GM12878 (cell line): ENCODE measurements at regions not wholly inside any gene's neighbourhood (a gene's known extent, or its start where the extent isn't known, plus 50 kb on each side); places are given as distances from the start of the nearest gene placed in this dataset.

Source experiments
- ATAC-seq: fragments of 200-7000 bp; cut with Tn5 transposase; 3 replicates; pipeline ENCODE4 v1.9.1; 2020; ENCODE audit warnings: mild to moderate bottlenecking, moderate library complexity
- BruUV-seq: library from RNA; stranded (reverse); fragments of 400-500 nt; replicated peaks from 2 replicates; lab custom pipeline; 2021; lab: Mats Ljungman, UMichigan
- CTCF ChIA-PET: fragments of 300-600 bp; sonication (Branson Sonifier 250); formaldehyde crosslinking; extraction: SDS; loops from one replicate; lab custom pipeline; 2021; ENCODE audit warnings: inconsistent platforms; lab: Yijun Ruan, JAX
- POLR2A ChIA-PET: fragments of 350-600 bp; formaldehyde crosslinking; extraction: SDS; loops from one replicate; lab custom pipeline; 2021; ENCODE audit warnings: inconsistent platforms; lab: Charles Lee
- RAD21 ChIA-PET: fragments of 300-600 bp; sonication (Branson Sonifier 250); formaldehyde crosslinking; loops from one replicate; lab custom pipeline; 2023; ENCODE audit warnings: antibody characterized with exemption; ENCODE audit not compliant: unreplicated experiment; lab: Charles Lee
- SMC1A ChIA-PET: fragments of 300-600 bp; sonication (Branson Sonifier 250); formaldehyde crosslinking; loops from one replicate; lab custom pipeline; 2023; ENCODE audit not compliant: unreplicated experiment, uncharacterized antibody; lab: Charles Lee
- DNase-seq: peaks from one replicate; pipeline ENCODE4 v3.0.0-alpha.2; 2011; ENCODE audit warnings: low read depth, low spot score
- FAIRE-seq: peaks from 3 replicates; lab custom pipeline; 2011; peaks lifted over from hg19 to GRCh38; lab: Jason Lieb, UNC
- H2AFZ ChIP-seq: 2 replicates; pipeline ENCODE4 v1.6.0; 2011; ENCODE audit warnings: low read depth, low read length, control low read depth; ENCODE audit not compliant: control insufficient read depth
- H3K27ac ChIP-seq: 2 replicates; pipeline ENCODE4 v1.5.1; 2011; ENCODE audit warnings: control low read depth; ENCODE audit not compliant: control insufficient read depth, insufficient read depth
- H3K27me3 ChIP-seq, 2 experiments: replicated peaks in 1 of 2; 2 replicates each; pipeline versions ENCODE4 v1.6.0 to v1.6.1; 2011; ENCODE audit warnings: low read length in 1 of 2; ENCODE audit not compliant: control insufficient read depth in 2 of 2, insufficient read depth in 2 of 2
- H3K36me3 ChIP-seq, 2 experiments: 2 replicates each; pipeline ENCODE4 v1.5.1; 2011; ENCODE audit warnings: low read length in 1 of 2; ENCODE audit not compliant: control insufficient read depth in 2 of 2, insufficient read depth in 2 of 2
- H3K4me1 ChIP-seq: 2 replicates; pipeline ENCODE4 v1.6.1; 2011; ENCODE audit warnings: mild to moderate bottlenecking, low read length, moderate library complexity, mixed read lengths; ENCODE audit not compliant: control insufficient read depth, insufficient read depth
- H3K4me2 ChIP-seq: 2 replicates; pipeline ENCODE4 v1.6.0; 2011; ENCODE audit warnings: control low read depth; ENCODE audit not compliant: control insufficient read depth, insufficient read depth
- H3K4me3 ChIP-seq: fragments of 200-600 bp; sonication (generic); 2 replicates; pipeline ENCODE4 v1.5.1; 2016
- H3K79me2 ChIP-seq: 2 replicates; pipeline ENCODE4 v1.6.0; 2011; ENCODE audit warnings: low read length; ENCODE audit not compliant: control insufficient read depth, insufficient read depth
- H3K9ac ChIP-seq: 2 replicates; pipeline ENCODE4 v1.8.0; 2011; ENCODE audit warnings: low read length, control low read depth, mixed read lengths; ENCODE audit not compliant: control insufficient read depth, insufficient read depth
- H3K9me3 ChIP-seq: replicated peaks from 3 replicates; pipeline ENCODE4 v1.5.1; 2011; ENCODE audit warnings: mild to moderate bottlenecking, low read length; ENCODE audit not compliant: control insufficient read depth, insufficient read depth
- H4K20me1 ChIP-seq: 2 replicates; pipeline ENCODE4 v1.6.0; 2011; ENCODE audit not compliant: control insufficient read depth, insufficient read depth
- BRCA1 ChIP-seq: IDR thresholded peaks from 2 replicates; pipeline ENCODE4 v1.6.1; 2011; ENCODE audit warnings: low read depth, low read length, improper control_type of control experiment
- CREB1 ChIP-seq: IDR thresholded peaks from 2 replicates; pipeline ENCODE4 v1.6.1; 2012; ENCODE audit warnings: low read depth, mild to moderate bottlenecking, inconsistent platforms
- KDM1A ChIP-seq: fragments of 200-600 bp; sonication (generic); IDR thresholded peaks from 2 replicates; pipeline ENCODE4 v1.6.1; 2016; ENCODE audit warnings: borderline replicate concordance
- MYB ChIP-seq: fragments of 150-350 bp; IDR thresholded peaks from 2 replicates; pipeline ENCODE4 v1.6.1; 2014; ENCODE audit warnings: mild to moderate bottlenecking, low read depth, low read length, borderline replicate concordance
- NFXL1 ChIP-seq: fragments of 450-650 bp; IDR thresholded peaks from 2 replicates; pipeline ENCODE4 v1.6.1; 2017; ENCODE audit warnings: antibody characterized with exemption, mild to moderate bottlenecking, borderline replicate concordance
- NR2C1 ChIP-seq: fragments of 450-650 bp; IDR thresholded peaks from 2 replicates; pipeline ENCODE4 v1.6.1; 2017; ENCODE audit warnings: antibody characterized with exemption, mild to moderate bottlenecking, moderate library complexity
- PAX5 ChIP-seq: IDR thresholded peaks from 2 replicates; pipeline ENCODE4 v1.6.1; 2011; ENCODE audit warnings: low read depth, low read length, borderline replicate concordance
- PRDM15 ChIP-seq: fragments of 450-650 bp; formaldehyde crosslinking; IDR thresholded peaks from 2 replicates; pipeline ENCODE4 v1.4.0; 2020; ENCODE audit warnings: mild to moderate bottlenecking, moderate library complexity
- RAD51 ChIP-seq: fragments of 450-650 bp; IDR thresholded peaks from 2 replicates; pipeline ENCODE4 v1.6.1; 2016; ENCODE audit warnings: moderate library complexity, mild to moderate bottlenecking, inconsistent platforms
- RBBP5 ChIP-seq: fragments of 200-600 bp; sonication (generic); conservative IDR thresholded peaks from 2 replicates; pipeline ENCODE4 v1.6.1; 2016
- REST ChIP-seq: IDR thresholded peaks from 2 replicates; pipeline ENCODE4 v1.6.1; 2012; ENCODE audit warnings: mild to moderate bottlenecking, low read depth, low read length
- SUZ12 ChIP-seq: fragments of 200-600 bp; sonication (generic); IDR thresholded peaks from one replicate; pipeline ENCODE4 v1.6.1; 2018; ENCODE audit warnings: antibody characterized with exemption, mild to moderate bottlenecking; ENCODE audit not compliant: unreplicated experiment
- WRNIP1 ChIP-seq: IDR thresholded peaks from 2 replicates; pipeline ENCODE4 v1.6.1; 2011; ENCODE audit warnings: low read depth, low read length, improper control_type of control experiment, borderline replicate concordance
- YBX1 ChIP-seq: fragments of 450-650 bp; IDR thresholded peaks from 2 replicates; pipeline ENCODE4 v1.6.1; 2016; ENCODE audit warnings: antibody characterized with exemption
- ZSCAN29 ChIP-seq: fragments of 450-650 bp; IDR thresholded peaks from 2 replicates; pipeline ENCODE4 v1.6.1; 2017; ENCODE audit warnings: mild to moderate bottlenecking, moderate library complexity
- WGBS: methylation state at CpG from one replicate; pipeline ENCODE4 v1.1.6; 2016; ENCODE audit warnings: low lambda C conversion rate; ENCODE audit not compliant: insufficient replicate concordance, insufficient coverage; ENCODE audit errors: missing lambda C conversion rate; 5-methylcytosine and 5-hydroxymethylcytosine counted together
- in situ Hi-C: fragments of 300-500 bp; cut with MboI; formaldehyde crosslinking; loops from 9 replicates; pipeline ENCODE4 v1.14.3; 2018; ENCODE audit warnings: mixed read lengths
- intact Hi-C: fragments of 100-400 bp; cut with micrococcal nuclease; formaldehyde crosslinking; loops from one replicate; pipeline ENCODE4 v1.14.2; 2022; ENCODE audit not compliant: unreplicated experiment

- no peak for TF ChIP-seq PRDM15
- no peak for TF ChIP-seq NFXL1
These were observed 171.5 kb upstream of the AKIRIN2 start (continued) for GRCh38 chr6:87873556-87873955.

GRCh38 chr6:87870556-87870955 is 168.5 kb upstream of the AKIRIN2 start:
- Histone ChIP-seq H4K20me1 (no peaks in the 10 kb centered on the region), H3K4me3 (no peak overlapping the region), H3K36me3 (no peaks in the 10 kb centered on the region), H3K4me2 (no peak overlapping the region), H2AFZ (no peak overlapping the region), H3K9me3 (no peaks in the 10 kb centered on the region), H3K4me1 (no peaks in the 10 kb centered on the region), H3K9ac (no peak overlapping the region), H3K27ac (no peak overlapping the region), H3K27me3 (no peaks in the 10 kb centered on the region), H3K79me2 (no peaks in the 10 kb centered on the region)
- 57% methylated on average over 3 of the region's 3 CpGs for WGBS
- in situ Hi-C loops: no loop called here
- no TSS peak for BruUV-seq
- DNase-seq (no peak), ATAC-seq (no peak), FAIRE-seq (no peak)
- ChIA-PET SMC1A (interaction anchor here (0.6 to 1.9 kb wide), 11 partner anchors 9 to 345 kb away, joined by 3 to 6 read pairs (median 4); no protein-coding TSS in a partner anchor), POLR2A (no interaction called here), CTCF (interaction anchor here (0.6 to 1.2 kb wide), 3 partner anchors 9 to 20 kb away, joined by 3 read pairs; no protein-coding TSS in a partner anchor), RAD21 (no interaction called here)
- intact Hi-C loops: no loop called here
- TF ChIP-seq WRNIP1 (no peak), ZSCAN29 (no peak), CREB1 (no peak), RAD51 (no peak), NR2C1 (no peak), SUZ12 (no peak), PAX5 (no peak), KDM1A (no peak), REST (no peak), YBX1 (no peak), RBBP5 (no peak), BRCA1 (no peak), MYB (no peak)
